ENCODE measurements at regions not wholly inside any gene's neighbourhood (a gene's known extent, or its start where the extent isn't known, plus 50 kb on each side); places are given as distances from the start of the nearest gene placed in this dataset.

DNA sequence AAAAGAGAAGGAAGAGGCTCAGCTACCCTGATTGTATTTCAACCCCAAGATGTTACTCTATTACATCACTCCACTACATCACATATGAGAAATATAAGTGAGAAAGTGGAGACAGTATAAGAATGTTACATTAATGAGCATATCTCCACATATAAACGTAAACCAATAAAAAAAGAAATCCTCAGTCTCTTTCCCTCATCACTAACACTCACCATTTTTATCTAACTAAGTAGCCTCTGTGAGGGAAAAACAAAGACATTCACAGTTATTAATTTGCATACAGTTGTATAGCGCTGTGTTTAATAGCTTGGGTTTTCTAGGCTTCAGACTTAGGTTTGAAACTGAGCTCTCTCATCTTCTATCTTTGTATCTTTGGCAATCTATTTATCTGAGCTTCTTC, 489.1 kb upstream of the LRRTM4 start:
- TF ChIP-seq, protein P1, sequence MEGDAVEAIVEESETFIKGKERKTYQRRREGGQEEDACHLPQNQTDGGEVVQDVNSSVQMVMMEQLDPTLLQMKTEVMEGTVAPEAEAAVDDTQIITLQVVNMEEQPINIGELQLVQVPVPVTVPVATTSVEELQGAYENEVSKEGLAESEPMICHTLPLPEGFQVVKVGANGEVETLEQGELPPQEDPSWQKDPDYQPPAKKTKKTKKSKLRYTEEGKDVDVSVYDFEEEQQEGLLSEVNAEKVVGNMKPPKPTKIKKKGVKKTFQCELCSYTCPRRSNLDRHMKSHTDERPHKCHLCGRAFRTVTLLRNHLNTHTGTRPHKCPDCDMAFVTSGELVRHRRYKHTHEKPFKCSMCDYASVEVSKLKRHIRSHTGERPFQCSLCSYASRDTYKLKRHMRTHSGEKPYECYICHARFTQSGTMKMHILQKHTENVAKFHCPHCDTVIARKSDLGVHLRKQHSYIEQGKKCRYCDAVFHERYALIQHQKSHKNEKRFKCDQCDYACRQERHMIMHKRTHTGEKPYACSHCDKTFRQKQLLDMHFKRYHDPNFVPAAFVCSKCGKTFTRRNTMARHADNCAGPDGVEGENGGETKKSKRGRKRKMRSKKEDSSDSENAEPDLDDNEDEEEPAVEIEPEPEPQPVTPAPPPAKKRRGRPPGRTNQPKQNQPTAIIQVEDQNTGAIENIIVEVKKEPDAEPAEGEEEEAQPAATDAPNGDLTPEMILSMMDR (IDR thresholded peaks at IDR 0.05), result no peak
- no peak overlapping the region for H3K4me3 ChIP-seq
- no peak overlapping the region for H3K27ac ChIP-seq
- DNase-seq (ENCODE audit: low spot score), result no peak

DNA sequence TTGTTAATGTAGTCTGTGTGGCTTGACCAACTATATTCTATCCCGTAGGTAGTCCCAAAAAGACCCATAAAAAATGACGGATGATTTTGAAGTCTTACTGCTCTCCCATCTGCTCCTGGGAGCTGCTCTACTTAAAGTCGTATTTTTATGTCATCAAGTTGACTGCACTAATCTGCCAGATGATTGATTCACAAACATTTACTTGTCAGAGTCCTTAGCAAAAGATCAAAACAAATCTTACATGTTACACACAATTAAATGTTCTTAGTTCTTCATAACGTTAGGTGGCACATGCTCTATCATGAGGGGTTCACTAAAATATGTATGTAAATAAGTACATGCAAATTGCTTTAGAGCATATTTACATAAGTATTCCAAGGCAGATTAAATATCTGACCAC, 498.3 kb upstream of the LRRTM4 start:
- TF ChIP-seq, protein P1 (IDR thresholded peaks at IDR 0.05), result no peak
- Histone ChIP-seq H3K4me3 (no peak overlapping the region), H3K27ac (no peak overlapping the region)
- no peak for DNase-seq (ENCODE audit: low spot score)

DNA sequence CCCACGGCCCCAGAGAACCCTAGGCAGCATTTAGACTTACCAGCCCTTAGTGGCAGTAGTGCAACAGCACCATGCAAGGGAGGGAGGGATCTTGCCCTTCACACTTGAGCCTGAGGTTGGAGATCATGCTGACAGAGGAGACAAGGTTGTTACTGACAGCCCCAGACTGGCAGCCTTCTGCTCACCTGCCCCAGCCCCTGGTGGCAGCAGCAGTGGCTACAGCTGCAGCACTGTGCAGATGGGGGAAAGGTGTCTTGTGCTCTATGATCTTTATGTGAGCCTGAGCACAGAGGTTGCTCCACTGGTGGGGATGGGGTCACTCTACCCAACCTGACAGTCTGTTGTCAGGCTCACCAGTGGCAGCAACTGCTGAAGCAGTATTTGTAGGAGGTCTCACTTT, 501.2 kb upstream of the LRRTM4 start:
- TF ChIP-seq, protein P1 (IDR thresholded peaks at IDR 0.05), result no peak
- DNase-seq (ENCODE audit: low spot score), result no peak
- Histone ChIP-seq H3K27ac (no peak overlapping the region), H3K4me3 (no peak overlapping the region)

DNA sequence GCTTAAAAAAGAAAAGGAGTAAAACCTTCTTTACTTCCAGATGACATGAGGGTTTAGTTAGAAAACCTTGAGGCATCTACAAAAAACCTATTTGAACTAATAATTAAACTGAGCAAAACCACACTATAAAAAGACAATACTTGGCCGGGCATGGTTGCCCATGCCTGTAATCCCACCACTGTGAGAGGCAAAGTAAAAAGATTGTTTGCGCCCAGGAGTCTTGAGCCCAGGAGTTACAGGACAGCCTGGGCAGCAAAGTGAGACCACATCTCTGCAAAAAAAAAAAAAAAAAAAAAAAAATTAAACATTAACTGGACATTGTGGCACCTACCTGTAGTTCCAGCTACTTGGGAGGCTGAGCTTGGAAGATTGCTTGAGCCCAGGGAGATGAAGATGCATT, 502.8 kb upstream of the LRRTM4 start:
- DNase-seq (ENCODE audit: low spot score), result no peak
- TF ChIP-seq, protein P1 (IDR thresholded peaks at IDR 0.05), result no peak
- H3K4me3 ChIP-seq, result no peak overlapping the region
- no peak overlapping the region for H3K27ac ChIP-seq

DNA sequence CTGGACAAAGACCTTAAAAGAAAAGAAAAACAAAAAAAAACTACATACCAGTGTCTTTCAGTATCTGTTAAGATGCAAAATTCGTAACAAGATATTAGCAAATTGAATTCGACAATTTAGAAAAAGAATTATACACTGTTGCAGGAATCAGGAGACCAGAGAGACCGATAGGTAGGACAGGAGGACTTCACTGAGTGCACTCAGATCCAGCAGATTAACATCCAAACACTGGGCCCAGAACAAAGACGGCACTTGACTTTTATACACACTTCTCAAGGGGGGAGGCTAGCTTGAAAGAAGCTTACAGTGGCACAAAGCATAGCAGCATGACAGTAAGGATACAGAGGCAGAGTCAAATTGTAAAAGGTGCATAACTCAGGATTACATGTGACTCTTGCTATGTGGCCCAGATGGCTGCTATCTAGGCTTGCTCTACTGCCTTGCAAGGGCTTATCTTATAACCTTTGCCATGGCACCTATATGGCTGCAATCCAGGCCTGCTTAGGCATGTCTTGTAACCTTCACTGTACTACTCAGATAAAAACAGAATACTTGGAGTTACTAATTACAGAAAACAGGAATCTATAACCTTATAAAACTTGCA, 507.3 kb upstream of the LRRTM4 start:
- DNase-seq (ENCODE audit: low spot score), result no peak
- no peak overlapping the region for H3K4me3 ChIP-seq
- no peak overlapping the region for H3K27ac ChIP-seq
- TF ChIP-seq, protein P1 (IDR thresholded peaks at IDR 0.05), result no peak

DNA sequence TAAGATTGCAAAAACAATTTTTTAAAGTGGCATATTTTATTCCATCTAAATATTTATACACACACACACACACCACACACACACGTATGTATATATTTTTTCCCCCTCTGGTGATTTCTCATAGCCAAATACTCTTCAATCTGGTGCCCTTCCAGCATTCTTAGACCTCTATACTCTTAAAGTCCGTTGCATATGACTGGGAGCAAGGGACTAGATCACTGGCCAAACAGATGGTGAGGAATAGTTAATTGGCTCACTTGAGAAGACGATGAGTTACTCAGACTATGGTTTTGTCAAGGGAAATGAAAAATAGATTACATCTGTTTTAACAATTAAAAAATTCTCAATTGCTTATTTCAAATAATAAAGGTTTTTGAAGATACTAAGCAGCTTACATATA, 512.5 kb upstream of the LRRTM4 start:
- Histone ChIP-seq H3K4me3 (no peak overlapping the region), H3K27ac (no peak overlapping the region)
- DNase-seq (ENCODE audit: low spot score), result no peak
- TF ChIP-seq, protein P1 (IDR thresholded peaks at IDR 0.05), result no peak

DNA sequence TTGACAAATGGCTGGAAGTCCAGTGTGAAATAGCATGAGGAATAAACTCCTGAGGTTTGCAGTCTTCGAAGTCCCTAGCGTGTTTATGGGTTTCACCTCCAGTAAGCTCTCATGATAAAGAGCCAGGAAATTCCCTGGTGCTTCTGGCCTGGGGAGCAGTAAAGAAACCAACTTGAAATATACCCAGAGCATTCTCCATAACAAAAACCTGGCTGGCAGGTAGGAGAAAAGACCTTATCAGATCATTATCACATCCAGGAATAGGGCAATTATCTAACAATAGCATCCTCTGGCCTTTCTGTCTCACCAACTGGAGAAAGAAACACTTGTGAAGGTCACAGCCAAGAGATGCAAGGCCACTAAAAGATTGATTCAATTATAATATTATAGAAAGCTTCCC, 513.6 kb upstream of the LRRTM4 start:
- no peak for DNase-seq (ENCODE audit: low spot score)
- TF ChIP-seq, protein P1 (IDR thresholded peaks at IDR 0.05), result no peak

More for the DNA sequence above, 513.6 kb upstream of the LRRTM4 start:
- H3K4me3 ChIP-seq, result no peak overlapping the region
- H3K27ac ChIP-seq, result no peak overlapping the region

Measured in coronary artery (tissue), 2 donors.